AG09319 (cell line): ENCODE measurements at regions not wholly inside any gene's neighbourhood (a gene's known extent, or its start where the extent isn't known, plus 50 kb on each side); places are given as distances from the start of the nearest gene placed in this dataset.

ENCODE experiments used
- DNase-seq: peaks from one replicate; pipeline ENCODE4 v3.0.0-alpha.2; 2010; ENCODE audit warnings: low read depth; ENCODE audit errors: extremely low read depth
- CTCF ChIP-seq: IDR thresholded peaks from 2 replicates; pipeline ENCODE4 v1.5.1; 2011; ENCODE audit warnings: low read depth, mild to moderate bottlenecking, inconsistent platforms, low read length, moderate library complexity

GRCh38 chr14:28652782-28653181 is 113.8 kb upstream of the FOXG1 start:
- DNase-seq: peak; percentile 34
- no peak for TF ChIP-seq CTCF

- no peak for DNase-seq
- no peak for TF ChIP-seq CTCF
Measured at GRCh38 chr14:28653521-28653920, 113.1 kb upstream of the FOXG1 start.

- no peak for DNase-seq
- no peak for TF ChIP-seq CTCF
Measured at GRCh38 chr14:28656704-28657255, 109.8 kb upstream of the FOXG1 start.

- DNase-seq: no peak
- TF ChIP-seq CTCF: no peak
Measured at GRCh38 chr14:28661171-28661772, 105.3 kb upstream of the FOXG1 start.

- DNase-seq: no peak
- no peak for TF ChIP-seq CTCF
Measured at GRCh38 chr14:28666961-28667360, 99.6 kb upstream of the FOXG1 start.

GRCh38 chr14:28671425-28671824 is 95.2 kb upstream of the FOXG1 start:
- no peak for DNase-seq
- no peak for TF ChIP-seq CTCF

- no peak for TF ChIP-seq CTCF
- DNase-seq: no peak
Measured at GRCh38 chr14:28673056-28673455, 93.5 kb upstream of the FOXG1 start.
